HepG2 (cell line): ENCODE measurements at regions not wholly inside any gene's neighbourhood (a gene's known extent, or its start where the extent isn't known, plus 50 kb on each side); places are given as distances from the start of the nearest gene placed in this dataset.

ENCODE experiments used
- ATAC-seq: fragments of 200-7000 bp; cut with Tn5 transposase; 3 replicates; pipeline ENCODE4 v1.9.1; 2020; ENCODE audit warnings: mild to moderate bottlenecking, moderate library complexity
- BruUV-seq: library from RNA; stranded (reverse); fragments of 400-500 nt; replicated peaks from 2 replicates; lab custom pipeline; 2021; lab: Mats Ljungman, UMichigan
- CTCF ChIA-PET: fragments of 300-600 bp; formaldehyde crosslinking; extraction: SDS; loops from one replicate; lab custom pipeline; 2021; ENCODE audit warnings: low total read pairs, inconsistent platforms, low intra/inter-chr PET ratio; lab: Yijun Ruan, JAX
- POLR2A ChIA-PET: fragments of 350-600 bp; sonication (Branson Sonifier 250); formaldehyde crosslinking; loops from one replicate; lab custom pipeline; 2020; ENCODE audit warnings: antibody characterized with exemption, inconsistent platforms; lab: Yijun Ruan, JAX
- DNase-seq: peaks from one replicate; pipeline ENCODE4 v3.0.0-alpha.2; 2015; ENCODE audit warnings: low spot score
- FAIRE-seq: peaks from 3 replicates; lab custom pipeline; 2011; peaks lifted over from hg19 to GRCh38; lab: Jason Lieb, UNC
- H2AFZ ChIP-seq: one replicate; pipeline ENCODE4 v1.6.1; 2011; ENCODE audit warnings: low read length, inconsistent platforms
- H3K27ac ChIP-seq: fragments of 300-600 bp; 3 replicates; pipeline ENCODE4 v1.8.0; 2011; ENCODE audit warnings: mixed run types, mild to moderate bottlenecking, mixed read lengths, low read length, inconsistent platforms; ENCODE audit not compliant: insufficient read depth; ENCODE audit errors: extremely low read length
- H3K27me3 ChIP-seq, 2 experiments: fragments of 200-600 bp in 1 of 2; 2 replicates in 1 of 2; 3 replicates in 1 of 2; pipeline versions ENCODE4 v1.6.0 to v1.8.0; 2011; ENCODE audit warnings: low read length in 2 of 2, mild to moderate bottlenecking in 2 of 2, moderate library complexity in 2 of 2, inconsistent platforms in 1 of 2; ENCODE audit not compliant: insufficient read depth in 2 of 2, control insufficient read depth in 1 of 2
- H3K36me3 ChIP-seq, 2 experiments: fragments of 200-600 bp in 1 of 2; replicated peaks in 1 of 2; 2 replicates in 1 of 2; 3 replicates in 1 of 2; pipeline versions ENCODE4 v1.5.1 to v1.8.0; 2011; ENCODE audit warnings: low read length in 2 of 2, inconsistent platforms in 1 of 2; ENCODE audit not compliant: insufficient read depth in 2 of 2, control insufficient read depth in 1 of 2
- H3K4me1 ChIP-seq: 2 replicates; pipeline ENCODE4 v1.5.1; 2012; ENCODE audit warnings: low read length, inconsistent platforms; ENCODE audit not compliant: insufficient read depth
- H3K4me2 ChIP-seq: 2 replicates; pipeline ENCODE4 v1.6.0; 2011; ENCODE audit warnings: low read depth, low read length, inconsistent platforms
- H3K4me3 ChIP-seq, 3 experiments: fragments of 200-600 bp in 1 of 3; sonication (generic), shearing (Covaris generic) in 1 of 3; replicated peaks in 1 of 3; 2 replicates each; pipeline ENCODE4 v1.5.1; 2011 to 2016; ENCODE audit warnings: low read length in 3 of 3, inconsistent platforms in 2 of 3, low read depth in 2 of 3, mild to moderate bottlenecking in 2 of 3, control low read depth in 1 of 3, mixed read lengths in 1 of 3; ENCODE audit not compliant: insufficient read depth in 1 of 3
- H3K79me2 ChIP-seq: one replicate; pipeline ENCODE4 v1.6.1; 2011; ENCODE audit warnings: low read length, inconsistent platforms; ENCODE audit not compliant: insufficient read depth
- H3K9ac ChIP-seq: 2 replicates; pipeline ENCODE4 v1.6.0; 2011; ENCODE audit warnings: mild to moderate bottlenecking, low read depth, low read length, inconsistent platforms; ENCODE audit not compliant: insufficient read depth
- H3K9me3 ChIP-seq: 2 replicates; pipeline ENCODE4 v1.5.1; 2012; ENCODE audit warnings: mild to moderate bottlenecking, low read length
- H4K20me1 ChIP-seq: 2 replicates; pipeline ENCODE4 v1.6.0; 2011; ENCODE audit warnings: inconsistent platforms, mild to moderate bottlenecking, low read length, moderate library complexity; ENCODE audit not compliant: insufficient read depth
- BRCA1 ChIP-seq: sonication (generic); formaldehyde crosslinking; IDR thresholded peaks from 2 replicates; pipeline ENCODE4 v1.4.0; 2020; ENCODE audit warnings: missing genetic modification reagents
- CCDC6 ChIP-seq: sonication (generic); formaldehyde crosslinking; IDR thresholded peaks from 2 replicates; pipeline ENCODE4 v1.8.1; 2022; ENCODE audit warnings: mild to moderate bottlenecking, missing genetic modification reagents, moderate library complexity
- EHMT2 ChIP-seq: fragments of 200-600 bp; sonication (generic); IDR thresholded peaks from 2 replicates; pipeline ENCODE4 v1.7.0; 2017; ENCODE audit warnings: antibody characterized with exemption, low read depth, low read length, borderline replicate concordance
- FOXJ3 ChIP-seq: sonication (generic); formaldehyde crosslinking; IDR thresholded peaks from 2 replicates; pipeline ENCODE4 v1.4.0; 2020; ENCODE audit warnings: missing genetic modification reagents, mild to moderate bottlenecking, borderline replicate concordance
- HNRNPL ChIP-seq: fragments of 200-400 bp; formaldehyde crosslinking; IDR thresholded peaks from 2 replicates; pipeline ENCODE4 v1.6.1; 2017; ENCODE audit warnings: mild to moderate bottlenecking, low read depth, low read length
- JDP2 ChIP-seq: sonication (generic); formaldehyde crosslinking; IDR thresholded peaks from 2 replicates; pipeline ENCODE4 v1.8.1; 2022; ENCODE audit warnings: missing genetic modification reagents, borderline replicate concordance
- KLF11 ChIP-seq: IDR thresholded peaks from 2 replicates; pipeline ENCODE4 v1.6.1; 2016; ENCODE audit warnings: missing compliant biosample characterization
- MTA3 ChIP-seq: sonication (generic); formaldehyde crosslinking; IDR thresholded peaks from 2 replicates; pipeline ENCODE4 v1.4.0; 2020; ENCODE audit warnings: missing genetic modification reagents
- NFKBIZ ChIP-seq: IDR thresholded peaks from 2 replicates; pipeline ENCODE4 v1.6.1; 2018; ENCODE audit warnings: missing genetic modification reagents, missing compliant biosample characterization
- NKX3-1 ChIP-seq: sonication (generic); formaldehyde crosslinking; IDR thresholded peaks from 2 replicates; pipeline ENCODE4 v1.5.0; 2020; ENCODE audit warnings: missing genetic modification reagents
- SMYD3 ChIP-seq: sonication (generic); formaldehyde crosslinking; IDR thresholded peaks from 2 replicates; pipeline ENCODE4 v1.8.1; 2023; ENCODE audit warnings: mild to moderate bottlenecking, missing genetic modification reagents
- SOX5 ChIP-seq: IDR thresholded peaks from 2 replicates; pipeline ENCODE4 v1.6.1; 2016; ENCODE audit warnings: borderline replicate concordance
- U2AF1 ChIP-seq: fragments of 200-400 bp; formaldehyde crosslinking; optimal IDR thresholded peaks from 2 replicates; pipeline ENCODE3; 2017; ENCODE audit warnings: mild to moderate bottlenecking, low read depth, low read length
- ZBTB49 ChIP-seq: sonication (generic); formaldehyde crosslinking; IDR thresholded peaks from 2 replicates; pipeline ENCODE4 v1.4.0; 2020; ENCODE audit warnings: missing genetic modification reagents, borderline replicate concordance
- ZFAT ChIP-seq: sonication (generic); formaldehyde crosslinking; conservative IDR thresholded peaks from 2 replicates; pipeline ENCODE4 v1.8.1; 2023; ENCODE audit warnings: missing genetic modification reagents, inconsistent platforms
- ZNF121 ChIP-seq: sonication (generic); formaldehyde crosslinking; IDR thresholded peaks from 2 replicates; pipeline ENCODE4 v1.5.0; 2020; ENCODE audit warnings: mild to moderate bottlenecking, missing genetic modification reagents
- ZNF354B ChIP-seq: sonication (generic); formaldehyde crosslinking; IDR thresholded peaks from 2 replicates; pipeline ENCODE4 v1.8.0; 2022; ENCODE audit warnings: mild to moderate bottlenecking, missing genetic modification reagents
- WGBS: methylation state at CpG from one replicate; pipeline ENCODE4 v1.1.6; 2017; ENCODE audit warnings: low lambda C conversion rate; 5-methylcytosine and 5-hydroxymethylcytosine counted together
- in situ Hi-C: cut with HindIII; loops from 2 replicates; pipeline ENCODE4 v1.10.0; 2017; ENCODE audit warnings: low pct_unique_long_range_greater_than_20kb; ENCODE audit not compliant: extremely low pct_ligation_motif_present
- intact Hi-C: fragments of 100-400 bp; cut with micrococcal nuclease; formaldehyde crosslinking; loops from one replicate; pipeline ENCODE4 v1.10.0; 2022; ENCODE audit not compliant: unreplicated experiment

- ATAC-seq (no peak), DNase-seq (no peak), FAIRE-seq (no peak)
- no peaks in the 10 kb centered on the region for H3K36me3 ChIP-seq
- no peaks in the 10 kb centered on the region for H4K20me1 ChIP-seq
- no peaks in the 10 kb centered on the region for H3K27me3 ChIP-seq
- H3K9me3 ChIP-seq = peaks cover 67% of the 10 kb centered on the region
- H2AFZ ChIP-seq = no peak overlapping the region
- BruUV-seq = no TSS peak
- H3K79me2 ChIP-seq = no peaks in the 10 kb centered on the region
- intact Hi-C loops = no loop called here
- TF ChIP-seq ZFAT (no peak), NKX3-1 (no peak), EHMT2 (no peak), ZNF354B (no peak), FOXJ3 (CRISPR knock-in tag) (no peak), HNRNPL (no peak), NFKBIZ (no peak), ZNF121 (CRISPR knock-in tag) (no peak), MTA3 (CRISPR knock-in tag) (no peak), U2AF1 (no peak), CCDC6 (CRISPR knock-in tag) (no peak), JDP2 (CRISPR knock-in tag) (no peak), SMYD3 (CRISPR knock-in tag) (no peak), KLF11 (CRISPR knock-in tag) (no peak), BRCA1 (CRISPR knock-in tag) (no peak), SOX5 (CRISPR knock-in tag) (no peak), ZBTB49 (no peak)
- H3K9ac ChIP-seq = no peak overlapping the region
- POLR2A ChIA-PET = no interaction called here
- CTCF ChIA-PET = no interaction called here
- no peaks in the 10 kb centered on the region for H3K4me1 ChIP-seq
- WGBS = 53% methylated on average over 57 of the region's 70 CpGs
- in situ Hi-C loops = no loop called here
- H3K4me2 ChIP-seq = no peak overlapping the region
- H3K27ac ChIP-seq = no peak overlapping the region
- H3K4me3 ChIP-seq = no peak overlapping the region
Observed at GRCh38 chr20:29297411-29298270, 1959.8 kb upstream of the DEFB115 start.
